DND-41 (cell line): ENCODE measurements at regions not wholly inside any gene's neighbourhood (a gene's known extent, or its start where the extent isn't known, plus 50 kb on each side); places are given as distances from the start of the nearest gene placed in this dataset.

Source experiments
- ATAC-seq: fragments of 200-7000 bp; cut with Tn5 transposase; 3 replicates; pipeline ENCODE4 v1.9.1; 2021; ENCODE audit warnings: low read depth; ENCODE audit not compliant: insufficient read depth
- DNase-seq: peaks from one replicate; pipeline ENCODE4 v3.0.0-alpha.2; 2020
- H2AFZ ChIP-seq: 2 replicates; pipeline ENCODE4 v1.6.0; 2012; ENCODE audit warnings: low read depth, low read length
- H3K27ac ChIP-seq: 2 replicates; pipeline ENCODE4 v1.5.1; 2012; ENCODE audit warnings: low read length, inconsistent platforms
- H3K27me3 ChIP-seq: fragments of 200-600 bp; sonication (generic); 2 replicates; pipeline ENCODE4 v1.6.0; 2012; ENCODE audit warnings: low read length, mild to moderate bottlenecking, inconsistent platforms; ENCODE audit not compliant: insufficient read depth, poor library complexity
- H3K36me3 ChIP-seq: 2 replicates; pipeline ENCODE4 v1.5.1; 2012; ENCODE audit warnings: low read length, inconsistent platforms; ENCODE audit not compliant: insufficient read depth
- H3K4me1 ChIP-seq: 2 replicates; pipeline ENCODE4 v1.5.1; 2012; ENCODE audit warnings: mild to moderate bottlenecking, low read length; ENCODE audit not compliant: insufficient read depth
- H3K4me2 ChIP-seq: 2 replicates; pipeline ENCODE4 v1.6.0; 2012; ENCODE audit warnings: mild to moderate bottlenecking, moderate library complexity, low read length, inconsistent platforms; ENCODE audit not compliant: insufficient read depth
- H3K4me3 ChIP-seq, 2 experiments: fragments of 200-600 bp in 1 of 2; shearing (Covaris generic) in 1 of 2; 2 replicates each; pipeline ENCODE4 v1.5.1; 2012 to 2016; ENCODE audit warnings: inconsistent platforms in 2 of 2, low read length in 2 of 2, mild to moderate bottlenecking in 2 of 2, low read depth in 1 of 2, moderate library complexity in 1 of 2
- H3K79me2 ChIP-seq: 2 replicates; pipeline ENCODE4 v1.6.0; 2012; ENCODE audit warnings: low read length, inconsistent platforms; ENCODE audit not compliant: insufficient read depth
- H3K9ac ChIP-seq: 2 replicates; pipeline ENCODE4 v1.6.0; 2012; ENCODE audit warnings: low read depth, mild to moderate bottlenecking, inconsistent platforms, low read length, moderate library complexity
- H3K9me3 ChIP-seq: 2 replicates; pipeline ENCODE4 v1.5.1; 2012; ENCODE audit warnings: low read length, moderate library complexity, mild to moderate bottlenecking, inconsistent platforms; ENCODE audit not compliant: insufficient read depth, severe bottlenecking
- H4K20me1 ChIP-seq: 2 replicates; pipeline ENCODE4 v1.6.0; 2012; ENCODE audit warnings: low read length; ENCODE audit not compliant: insufficient read depth
- EZH2 ChIP-seq: IDR thresholded peaks from 3 replicates; pipeline ENCODE4 v1.6.1; 2012; ENCODE audit warnings: borderline replicate concordance, low read depth, mild to moderate bottlenecking, moderate library complexity, low read length, inconsistent platforms; ENCODE audit not compliant: severe bottlenecking
- TF ChIP-seq, protein P1 (sequence below): IDR thresholded peaks from 2 replicates; pipeline ENCODE4 v1.5.1; 2012; ENCODE audit warnings: borderline replicate concordance, low read length, moderate library complexity, mild to moderate bottlenecking; ENCODE audit not compliant: poor library complexity, severe bottlenecking; ENCODE audit errors: extremely low read depth

GRCh38 chr12:59928416-59928815 is 332.6 kb downstream of the SLC16A7 start:
- TF ChIP-seq EZH2: no peak
- TF ChIP-seq, protein P1, sequence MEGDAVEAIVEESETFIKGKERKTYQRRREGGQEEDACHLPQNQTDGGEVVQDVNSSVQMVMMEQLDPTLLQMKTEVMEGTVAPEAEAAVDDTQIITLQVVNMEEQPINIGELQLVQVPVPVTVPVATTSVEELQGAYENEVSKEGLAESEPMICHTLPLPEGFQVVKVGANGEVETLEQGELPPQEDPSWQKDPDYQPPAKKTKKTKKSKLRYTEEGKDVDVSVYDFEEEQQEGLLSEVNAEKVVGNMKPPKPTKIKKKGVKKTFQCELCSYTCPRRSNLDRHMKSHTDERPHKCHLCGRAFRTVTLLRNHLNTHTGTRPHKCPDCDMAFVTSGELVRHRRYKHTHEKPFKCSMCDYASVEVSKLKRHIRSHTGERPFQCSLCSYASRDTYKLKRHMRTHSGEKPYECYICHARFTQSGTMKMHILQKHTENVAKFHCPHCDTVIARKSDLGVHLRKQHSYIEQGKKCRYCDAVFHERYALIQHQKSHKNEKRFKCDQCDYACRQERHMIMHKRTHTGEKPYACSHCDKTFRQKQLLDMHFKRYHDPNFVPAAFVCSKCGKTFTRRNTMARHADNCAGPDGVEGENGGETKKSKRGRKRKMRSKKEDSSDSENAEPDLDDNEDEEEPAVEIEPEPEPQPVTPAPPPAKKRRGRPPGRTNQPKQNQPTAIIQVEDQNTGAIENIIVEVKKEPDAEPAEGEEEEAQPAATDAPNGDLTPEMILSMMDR: no peak
- no peak for ATAC-seq
- H3K27me3 ChIP-seq: no peaks in the 10 kb centered on the region

GRCh38 chr12:59929110-59929509 is 333.3 kb downstream of the SLC16A7 start:
- Histone ChIP-seq H3K9me3 (no peaks in the 10 kb centered on the region), H3K36me3 (no peaks in the 10 kb centered on the region), H3K4me2 (no peak overlapping the region), H3K9ac (no peak overlapping the region), H3K79me2 (no peaks in the 10 kb centered on the region), H3K27me3 (no peaks in the 10 kb centered on the region), H4K20me1 (no peaks in the 10 kb centered on the region), H3K4me3 (no peak overlapping the region), H3K4me1 (no peaks in the 10 kb centered on the region), H2AFZ (no peak overlapping the region), H3K27ac (no peak overlapping the region)
- DNase-seq (no peak), ATAC-seq (no peak)
- TF ChIP-seq, protein P1: no peak
- no peak for TF ChIP-seq EZH2

More at GRCh38 chr12:59928416-59928815, 332.6 kb downstream of the SLC16A7 start:
- H3K4me2 ChIP-seq: no peak overlapping the region
- H3K4me1 ChIP-seq: no peaks in the 10 kb centered on the region
- DNase-seq: no peak
- H3K4me3 ChIP-seq: no peak overlapping the region
- no peak overlapping the region for H3K27ac ChIP-seq
- H4K20me1 ChIP-seq: no peaks in the 10 kb centered on the region
- H3K79me2 ChIP-seq: no peaks in the 10 kb centered on the region
- no peaks in the 10 kb centered on the region for H3K36me3 ChIP-seq
- no peaks in the 10 kb centered on the region for H3K9me3 ChIP-seq
- H3K9ac ChIP-seq: no peak overlapping the region
- no peak overlapping the region for H2AFZ ChIP-seq

GRCh38 chr12:59934486-59934885 is 338.7 kb downstream of the SLC16A7 start:
- no peak for ATAC-seq
- H3K27ac ChIP-seq: no peak overlapping the region
- no peak overlapping the region for H3K4me3 ChIP-seq
- H3K9me3 ChIP-seq: no peaks in the 10 kb centered on the region
- H4K20me1 ChIP-seq: no peaks in the 10 kb centered on the region
- TF ChIP-seq, protein P1: no peak
- TF ChIP-seq EZH2: no peak
- H3K9ac ChIP-seq: no peak overlapping the region
- H3K79me2 ChIP-seq: no peaks in the 10 kb centered on the region
- no peaks in the 10 kb centered on the region for H3K36me3 ChIP-seq
- DNase-seq: no peak
- no peaks in the 10 kb centered on the region for H3K4me1 ChIP-seq
- no peaks in the 10 kb centered on the region for H3K27me3 ChIP-seq
- no peak overlapping the region for H3K4me2 ChIP-seq
- no peak overlapping the region for H2AFZ ChIP-seq

DNA sequence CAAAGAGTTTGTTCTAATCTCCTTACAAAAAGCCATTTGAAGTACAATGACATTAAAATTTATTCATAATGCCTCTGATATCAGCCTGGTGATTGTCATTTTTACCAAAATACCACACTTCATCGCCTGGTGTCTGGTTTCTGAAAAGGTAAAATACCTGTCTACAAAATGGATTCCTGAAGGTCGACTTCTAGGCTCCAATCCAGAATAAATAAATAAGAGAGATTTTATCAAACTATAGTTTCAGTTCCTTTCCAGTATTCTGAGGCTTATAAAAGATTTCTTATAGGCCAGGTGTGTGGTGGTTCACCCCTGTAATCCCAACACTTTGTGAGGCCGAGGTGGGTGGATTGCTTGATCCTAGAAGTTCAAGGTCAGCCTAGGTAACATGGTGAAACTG is 340.7 kb downstream of the SLC16A7 start:
- H3K27ac ChIP-seq: no peak overlapping the region
- no peak overlapping the region for H3K9ac ChIP-seq
- H2AFZ ChIP-seq: no peak overlapping the region
- ATAC-seq (no peak), DNase-seq (no peak)
- H3K9me3 ChIP-seq: no peaks in the 10 kb centered on the region
- H3K4me1 ChIP-seq: no peaks in the 10 kb centered on the region
- H3K27me3 ChIP-seq: no peaks in the 10 kb centered on the region
- no peaks in the 10 kb centered on the region for H3K36me3 ChIP-seq
- no peak overlapping the region for H3K4me3 ChIP-seq
- H3K79me2 ChIP-seq: no peaks in the 10 kb centered on the region
- no peak overlapping the region for H3K4me2 ChIP-seq
- no peak for TF ChIP-seq EZH2
- no peaks in the 10 kb centered on the region for H4K20me1 ChIP-seq
